ENCODE measurements at regions not wholly inside any gene's neighbourhood (a gene's known extent, or its start where the extent isn't known, plus 50 kb on each side); places are given as distances from the start of the nearest gene placed in this dataset.

DNA sequence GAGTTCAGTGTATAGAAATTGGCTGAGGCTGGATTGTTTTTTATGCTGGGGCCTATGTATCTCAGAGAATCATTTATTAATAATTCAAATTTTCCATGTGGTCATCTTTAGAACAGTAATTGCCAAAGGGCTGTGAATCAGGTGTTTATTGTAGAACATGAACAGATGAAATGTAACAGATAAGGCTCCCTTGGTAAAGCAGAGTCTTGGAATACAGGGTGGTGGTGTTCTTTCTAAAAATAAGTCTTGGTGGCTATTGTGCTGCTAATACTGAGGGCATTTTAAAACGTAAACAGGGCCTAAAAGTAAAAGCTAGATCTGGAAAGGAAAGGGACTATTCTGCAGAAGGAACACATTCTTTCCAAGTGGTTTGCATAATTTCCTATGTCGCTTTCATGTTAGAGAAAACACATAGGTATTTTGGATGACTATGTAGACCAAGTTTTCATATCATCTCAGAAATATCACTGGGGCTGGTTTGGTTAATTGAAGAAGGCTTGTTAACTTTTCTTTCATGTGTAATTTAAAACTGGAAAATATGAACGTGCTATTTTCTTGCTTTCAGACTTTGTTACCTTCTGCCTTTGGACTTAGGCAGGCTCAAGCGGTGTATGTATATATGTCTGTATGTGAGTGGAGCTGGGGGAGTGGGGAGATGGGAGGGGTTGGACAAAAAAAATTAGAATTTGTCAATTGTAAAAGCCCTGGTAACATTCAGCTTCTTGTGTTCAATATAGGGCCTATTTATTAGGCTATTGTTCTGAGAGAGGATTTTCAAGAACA, 119.9 kb upstream of the ANKRD55 start:
- no peaks in the 10 kb centered on the region for H3K9me2 ChIP-seq (replicated peaks; ENCODE audit: low read depth, low read length)
- H3K9ac ChIP-seq (ENCODE audit: low read depth, low read length, poor library complexity, severe bottlenecking): no peak overlapping the region
- H4K20me1 ChIP-seq (ENCODE audit: insufficient read depth, low read length, poor library complexity, severe bottlenecking): no peaks in the 10 kb centered on the region
- no peaks in the 10 kb centered on the region for H3K27me3 ChIP-seq (ENCODE audit: insufficient read depth, low read length, poor library complexity, severe bottlenecking)
- no peaks in the 10 kb centered on the region for H3K36me3 ChIP-seq (ENCODE audit: insufficient read depth, low read length)
- H3K4me1 ChIP-seq (ENCODE audit: insufficient read depth, low read length, poor library complexity, severe bottlenecking): no peaks in the 10 kb centered on the region
- H3K4me3 ChIP-seq (ENCODE audit: low read length, poor library complexity, severe bottlenecking): no peak overlapping the region
- H3K9me3 ChIP-seq (ENCODE audit: insufficient read depth, low read depth, low read length): no peaks in the 10 kb centered on the region
- no peaks in the 10 kb centered on the region for H3F3A ChIP-seq (ENCODE audit: low read depth)
- no peak overlapping the region for H2AFZ ChIP-seq (ENCODE audit: low read length)
- TF ChIP-seq CTCF (conservative IDR thresholded peaks at IDR 0.05; ENCODE audit: low read length): no peak
- TF ChIP-seq EZH2phosphoT487 (IDR thresholded peaks at IDR 0.05; ENCODE audit: borderline replicate concordance): no peak
- H3K79me2 ChIP-seq (ENCODE audit: insufficient read depth, low read length): no peaks in the 10 kb centered on the region
- no peak overlapping the region for H3K4me2 ChIP-seq (ENCODE audit: low read depth, low read length, poor library complexity, severe bottlenecking)

GRCh38 chr5:56350597-56351170, 117.6 kb upstream of the ANKRD55 start:
- Histone ChIP-seq H3K27me3 (ENCODE audit: insufficient read depth, low read length, poor library complexity, severe bottlenecking) (no peaks in the 10 kb centered on the region), H3K9me2 (replicated peaks; ENCODE audit: low read depth, low read length) (no peaks in the 10 kb centered on the region), H3K9ac (ENCODE audit: low read depth, low read length, poor library complexity, severe bottlenecking) (no peak overlapping the region), H2AFZ (ENCODE audit: low read length) (no peak overlapping the region), H3K4me3 (ENCODE audit: low read length, poor library complexity, severe bottlenecking) (no peak overlapping the region), H3F3A (ENCODE audit: low read depth) (no peaks in the 10 kb centered on the region), H3K36me3 (ENCODE audit: insufficient read depth, low read length) (no peaks in the 10 kb centered on the region), H4K20me1 (ENCODE audit: insufficient read depth, low read length, poor library complexity, severe bottlenecking) (no peaks in the 10 kb centered on the region), H3K4me2 (ENCODE audit: low read depth, low read length, poor library complexity, severe bottlenecking) (no peak overlapping the region), H3K79me2 (ENCODE audit: insufficient read depth, low read length) (no peaks in the 10 kb centered on the region), H3K9me3 (ENCODE audit: insufficient read depth, low read depth, low read length) (no peaks in the 10 kb centered on the region), H3K4me1 (ENCODE audit: insufficient read depth, low read length, poor library complexity, severe bottlenecking) (no peaks in the 10 kb centered on the region)
- TF ChIP-seq CTCF (conservative IDR thresholded peaks at IDR 0.05; ENCODE audit: low read length) (no peak), EZH2phosphoT487 (IDR thresholded peaks at IDR 0.05; ENCODE audit: borderline replicate concordance) (no peak)

GRCh38 chr5:56350011-56350596, 117.0 kb upstream of the ANKRD55 start:
- Histone ChIP-seq H3K36me3 (ENCODE audit: insufficient read depth, low read length) (no peaks in the 10 kb centered on the region), H3K9me2 (replicated peaks; ENCODE audit: low read depth, low read length) (no peaks in the 10 kb centered on the region), H3K27me3 (ENCODE audit: insufficient read depth, low read length, poor library complexity, severe bottlenecking) (no peaks in the 10 kb centered on the region), H3K79me2 (ENCODE audit: insufficient read depth, low read length) (no peaks in the 10 kb centered on the region), H3K4me3 (ENCODE audit: low read length, poor library complexity, severe bottlenecking) (no peak overlapping the region), H3F3A (ENCODE audit: low read depth) (no peaks in the 10 kb centered on the region), H3K9me3 (ENCODE audit: insufficient read depth, low read depth, low read length) (no peaks in the 10 kb centered on the region), H3K4me2 (ENCODE audit: low read depth, low read length, poor library complexity, severe bottlenecking) (no peak overlapping the region), H4K20me1 (ENCODE audit: insufficient read depth, low read length, poor library complexity, severe bottlenecking) (no peaks in the 10 kb centered on the region), H3K4me1 (ENCODE audit: insufficient read depth, low read length, poor library complexity, severe bottlenecking) (no peaks in the 10 kb centered on the region), H3K9ac (ENCODE audit: low read depth, low read length, poor library complexity, severe bottlenecking) (no peak overlapping the region), H2AFZ (ENCODE audit: low read length) (no peak overlapping the region)
- TF ChIP-seq CTCF (conservative IDR thresholded peaks at IDR 0.05; ENCODE audit: low read length) (no peak), EZH2phosphoT487 (IDR thresholded peaks at IDR 0.05; ENCODE audit: borderline replicate concordance) (no peak)

Measured in Loucy (cell line).